ENCODE measurements at regions not wholly inside any gene's neighbourhood (a gene's known extent, or its start where the extent isn't known, plus 50 kb on each side); places are given as distances from the start of the nearest gene placed in this dataset.

DNA sequence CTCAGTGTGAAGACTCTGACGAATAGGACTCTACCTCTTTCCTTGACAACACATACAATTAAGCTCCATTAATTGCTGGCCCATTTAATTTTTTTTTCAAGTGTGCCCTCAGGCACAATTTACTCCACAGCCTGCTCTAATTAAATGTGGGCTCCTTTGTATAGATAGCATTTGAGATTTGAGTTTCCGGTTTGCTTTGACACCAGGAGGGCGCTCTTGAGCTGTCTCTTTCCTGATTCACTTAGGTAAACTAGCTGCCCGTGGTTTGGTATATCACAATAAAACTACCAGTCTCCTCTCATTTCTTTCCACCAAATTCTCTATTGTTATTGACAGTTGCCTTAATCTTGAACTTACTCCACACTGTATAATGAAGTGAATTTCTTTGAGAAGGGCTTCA lies 666.0 kb downstream of the DSC3 start:
- TF ChIP-seq ZSCAN30 (CRISPR knock-in tag; IDR thresholded peaks at IDR 0.05) (no peak), CC2D1A (CRISPR knock-in tag; IDR thresholded peaks at IDR 0.05) (no peak), FOSL2 (CRISPR knock-in tag; IDR thresholded peaks at IDR 0.05) (no peak), GABPA (IDR thresholded peaks at IDR 0.05; ENCODE audit: low read depth, low read length) (no peak), GABPA (CRISPR knock-in tag; IDR thresholded peaks at IDR 0.05; ENCODE audit: low read depth) (peak; percentile 55), ZFAT (CRISPR knock-in tag; conservative IDR thresholded peaks at IDR 0.05) (no peak), SP5 (CRISPR knock-in tag; IDR thresholded peaks at IDR 0.05; ENCODE audit: borderline replicate concordance, low read depth) (no peak), RFX5 (IDR thresholded peaks at IDR 0.05; ENCODE audit: low read depth, low read length) (no peak), RAD51 (IDR thresholded peaks at IDR 0.05; ENCODE audit: borderline replicate concordance) (no peak)
- TF ChIP-seq, protein P1, sequence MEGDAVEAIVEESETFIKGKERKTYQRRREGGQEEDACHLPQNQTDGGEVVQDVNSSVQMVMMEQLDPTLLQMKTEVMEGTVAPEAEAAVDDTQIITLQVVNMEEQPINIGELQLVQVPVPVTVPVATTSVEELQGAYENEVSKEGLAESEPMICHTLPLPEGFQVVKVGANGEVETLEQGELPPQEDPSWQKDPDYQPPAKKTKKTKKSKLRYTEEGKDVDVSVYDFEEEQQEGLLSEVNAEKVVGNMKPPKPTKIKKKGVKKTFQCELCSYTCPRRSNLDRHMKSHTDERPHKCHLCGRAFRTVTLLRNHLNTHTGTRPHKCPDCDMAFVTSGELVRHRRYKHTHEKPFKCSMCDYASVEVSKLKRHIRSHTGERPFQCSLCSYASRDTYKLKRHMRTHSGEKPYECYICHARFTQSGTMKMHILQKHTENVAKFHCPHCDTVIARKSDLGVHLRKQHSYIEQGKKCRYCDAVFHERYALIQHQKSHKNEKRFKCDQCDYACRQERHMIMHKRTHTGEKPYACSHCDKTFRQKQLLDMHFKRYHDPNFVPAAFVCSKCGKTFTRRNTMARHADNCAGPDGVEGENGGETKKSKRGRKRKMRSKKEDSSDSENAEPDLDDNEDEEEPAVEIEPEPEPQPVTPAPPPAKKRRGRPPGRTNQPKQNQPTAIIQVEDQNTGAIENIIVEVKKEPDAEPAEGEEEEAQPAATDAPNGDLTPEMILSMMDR (CRISPR knock-in tag; IDR thresholded peaks at IDR 0.05), result peak; percentile 31
- TF ChIP-seq, protein P2, sequence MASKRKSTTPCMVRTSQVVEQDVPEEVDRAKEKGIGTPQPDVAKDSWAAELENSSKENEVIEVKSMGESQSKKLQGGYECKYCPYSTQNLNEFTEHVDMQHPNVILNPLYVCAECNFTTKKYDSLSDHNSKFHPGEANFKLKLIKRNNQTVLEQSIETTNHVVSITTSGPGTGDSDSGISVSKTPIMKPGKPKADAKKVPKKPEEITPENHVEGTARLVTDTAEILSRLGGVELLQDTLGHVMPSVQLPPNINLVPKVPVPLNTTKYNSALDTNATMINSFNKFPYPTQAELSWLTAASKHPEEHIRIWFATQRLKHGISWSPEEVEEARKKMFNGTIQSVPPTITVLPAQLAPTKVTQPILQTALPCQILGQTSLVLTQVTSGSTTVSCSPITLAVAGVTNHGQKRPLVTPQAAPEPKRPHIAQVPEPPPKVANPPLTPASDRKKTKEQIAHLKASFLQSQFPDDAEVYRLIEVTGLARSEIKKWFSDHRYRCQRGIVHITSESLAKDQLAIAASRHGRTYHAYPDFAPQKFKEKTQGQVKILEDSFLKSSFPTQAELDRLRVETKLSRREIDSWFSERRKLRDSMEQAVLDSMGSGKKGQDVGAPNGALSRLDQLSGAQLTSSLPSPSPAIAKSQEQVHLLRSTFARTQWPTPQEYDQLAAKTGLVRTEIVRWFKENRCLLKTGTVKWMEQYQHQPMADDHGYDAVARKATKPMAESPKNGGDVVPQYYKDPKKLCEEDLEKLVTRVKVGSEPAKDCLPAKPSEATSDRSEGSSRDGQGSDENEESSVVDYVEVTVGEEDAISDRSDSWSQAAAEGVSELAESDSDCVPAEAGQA (IDR thresholded peaks at IDR 0.05; ENCODE audit: low read depth), result no peak
- TF ChIP-seq, protein P2 (CRISPR knock-in tag; IDR thresholded peaks at IDR 0.05; ENCODE audit: borderline replicate concordance), result no peak
- TF ChIP-seq, protein P3, sequence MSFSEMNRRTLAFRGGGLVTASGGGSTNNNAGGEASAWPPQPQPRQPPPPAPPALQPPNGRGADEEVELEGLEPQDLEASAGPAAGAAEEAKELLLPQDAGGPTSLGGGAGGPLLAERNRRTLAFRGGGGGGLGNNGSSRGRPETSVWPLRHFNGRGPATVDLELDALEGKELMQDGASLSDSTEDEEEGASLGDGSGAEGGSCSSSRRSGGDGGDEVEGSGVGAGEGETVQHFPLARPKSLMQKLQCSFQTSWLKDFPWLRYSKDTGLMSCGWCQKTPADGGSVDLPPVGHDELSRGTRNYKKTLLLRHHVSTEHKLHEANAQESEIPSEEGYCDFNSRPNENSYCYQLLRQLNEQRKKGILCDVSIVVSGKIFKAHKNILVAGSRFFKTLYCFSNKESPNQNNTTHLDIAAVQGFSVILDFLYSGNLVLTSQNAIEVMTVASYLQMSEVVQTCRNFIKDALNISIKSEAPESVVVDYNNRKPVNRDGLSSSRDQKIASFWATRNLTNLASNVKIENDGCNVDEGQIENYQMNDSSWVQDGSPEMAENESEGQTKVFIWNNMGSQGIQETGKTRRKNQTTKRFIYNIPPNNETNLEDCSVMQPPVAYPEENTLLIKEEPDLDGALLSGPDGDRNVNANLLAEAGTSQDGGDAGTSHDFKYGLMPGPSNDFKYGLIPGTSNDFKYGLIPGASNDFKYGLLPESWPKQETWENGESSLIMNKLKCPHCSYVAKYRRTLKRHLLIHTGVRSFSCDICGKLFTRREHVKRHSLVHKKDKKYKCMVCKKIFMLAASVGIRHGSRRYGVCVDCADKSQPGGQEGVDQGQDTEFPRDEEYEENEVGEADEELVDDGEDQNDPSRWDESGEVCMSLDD (CRISPR knock-in tag; IDR thresholded peaks at IDR 0.05; ENCODE audit: borderline replicate concordance), result no peak
- intact Hi-C loops (cut with micrococcal nuclease; ENCODE audit: unreplicated experiment), result loop anchor here (10.0 kb wide), 1 partner anchor 598 kb away; no protein-coding TSS in a partner anchor
- Histone ChIP-seq H4K20me1 (ENCODE audit: insufficient read depth, low read length) (no peaks in the 10 kb centered on the region), H3K4me1 (ENCODE audit: insufficient read depth, low read length) (no peaks in the 10 kb centered on the region), H2AFZ (ENCODE audit: low read length) (no peak overlapping the region), H3K79me2 (ENCODE audit: insufficient read depth, low read length) (no peaks in the 10 kb centered on the region), H3K36me3 (replicated peaks in 1 of 2; ENCODE audit: control insufficient read depth in 1 of 2, insufficient read depth in 2 of 2, low read length in 2 of 2) (no peaks in the 10 kb centered on the region), H3K9me3 (ENCODE audit: low read length) (no peaks in the 10 kb centered on the region), H3K4me2 (ENCODE audit: low read depth, low read length) (no peak overlapping the region), H3K9ac (ENCODE audit: insufficient read depth, low read depth, low read length) (no peak overlapping the region), H3K4me3 (replicated peaks in 1 of 3; ENCODE audit: insufficient read depth in 1 of 3, low read depth in 2 of 3, low read length in 3 of 3) (no peak overlapping the region), H3K27ac (ENCODE audit: extremely low read length, insufficient read depth, low read length) (no peak overlapping the region), H3K27me3 (ENCODE audit: control insufficient read depth in 1 of 2, insufficient read depth in 2 of 2, low read length in 2 of 2) (no peaks in the 10 kb centered on the region)
- DNase-seq (ENCODE audit: low spot score), result peak; percentile 7
- 2% methylated on average over 4 of the region's 4 CpGs for WGBS (ENCODE audit: low lambda C conversion rate)
- in situ Hi-C loops (cut with HindIII; ENCODE audit: extremely low pct_ligation_motif_present, low pct_unique_long_range_greater_than_20kb), result no loop called here
- no peak for FAIRE-seq
- peak; percentile 35; the same call in 1 of the 3 replicates for ATAC-seq
- ChIA-PET POLR2A (no interaction called here), CTCF (ENCODE audit: low intra/inter-chr PET ratio, low total read pairs) (no interaction called here)
- BruUV-seq (replicated peaks), result no TSS peak
